ENCODE measurements at regions not wholly inside any gene's neighbourhood (a gene's known extent, or its start where the extent isn't known, plus 50 kb on each side); places are given as distances from the start of the nearest gene placed in this dataset.

DNA sequence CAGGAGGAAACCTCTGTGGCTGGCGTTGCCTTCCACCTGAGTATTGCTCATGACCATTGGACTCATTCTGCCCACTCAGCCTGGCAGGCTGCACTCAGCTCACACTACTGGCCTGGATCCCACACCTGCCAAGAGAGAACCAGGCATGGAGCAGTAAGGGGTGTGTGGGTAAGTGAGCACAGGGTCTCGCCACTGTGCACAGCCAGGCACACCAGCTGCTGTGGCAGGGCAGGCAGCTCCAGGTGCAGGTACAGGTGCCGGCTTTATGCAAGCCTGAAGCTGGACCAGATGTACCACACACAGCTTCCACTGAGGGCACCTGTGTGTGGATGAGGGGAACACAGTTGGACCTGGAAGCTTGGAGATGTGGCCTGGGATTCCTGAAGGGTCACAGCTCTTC, 295.2 kb upstream of the SNX7 start:
- POLR2A ChIA-PET: no interaction called here
- TF ChIP-seq ARNT (IDR thresholded peaks at IDR 0.05): no peak
- TF ChIP-seq L3MBTL2 (conservative IDR thresholded peaks at IDR 0.05): no peak
- CTCF ChIA-PET: interaction anchor here (1.0 kb wide), 1 partner anchor 14 kb away, joined by 3 read pairs; no protein-coding TSS in a partner anchor
- no peak for DNase-seq (ENCODE audit: extremely low spot score)

DNA sequence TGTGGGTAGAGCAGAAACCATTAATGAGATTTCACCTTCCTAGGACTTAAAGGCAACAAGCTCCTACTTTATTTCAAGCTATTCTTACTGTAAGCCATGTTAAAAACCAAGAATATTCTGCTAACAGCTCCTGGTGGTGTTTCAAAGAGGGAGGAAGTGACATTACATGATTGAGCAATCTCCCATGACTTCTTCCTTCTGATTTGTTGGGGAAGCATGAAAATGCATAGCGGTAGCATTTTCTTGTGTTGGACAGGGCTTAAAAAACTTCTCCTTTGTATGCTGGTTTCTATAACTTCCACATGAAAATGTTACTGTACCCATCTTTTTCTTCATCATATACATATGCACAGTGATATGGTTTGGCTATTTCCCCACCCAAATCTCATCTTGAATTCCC, 297.0 kb upstream of the SNX7 start:
- CTCF ChIA-PET: no interaction called here
- POLR2A ChIA-PET: no interaction called here
- TF ChIP-seq FOXM1 (IDR thresholded peaks at IDR 0.05; ENCODE audit: borderline replicate concordance) (no peak), L3MBTL2 (conservative IDR thresholded peaks at IDR 0.05) (no peak), ARNT (IDR thresholded peaks at IDR 0.05) (no peak), FOXK2 (IDR thresholded peaks at IDR 0.05) (no peak)
- DNase-seq (ENCODE audit: extremely low spot score): no peak

DNA sequence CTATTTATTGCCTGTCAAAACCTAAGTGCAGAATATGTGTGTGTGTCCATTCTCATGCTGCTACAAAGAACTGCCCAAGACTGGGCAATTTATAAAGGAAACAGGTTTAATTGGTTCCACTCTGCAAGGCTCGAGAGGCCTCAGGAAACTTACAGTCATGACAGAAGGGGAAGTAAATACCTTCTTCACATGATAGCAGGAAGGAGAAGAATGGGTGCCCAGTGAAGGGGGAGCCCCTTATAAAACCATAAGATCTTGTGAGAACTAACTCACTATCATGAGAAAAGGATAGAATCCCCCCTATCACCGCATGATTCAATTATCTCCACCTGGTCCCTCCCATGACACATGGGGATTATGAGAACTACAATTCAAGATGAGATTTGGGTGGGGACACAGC, 300.7 kb upstream of the SNX7 start:
- POLR2A ChIA-PET: no interaction called here
- DNase-seq (ENCODE audit: extremely low spot score): no peak
- no peak for TF ChIP-seq HDGF (IDR thresholded peaks at IDR 0.05; ENCODE audit: borderline replicate concordance)
- TF ChIP-seq FOXK2 (IDR thresholded peaks at IDR 0.05): no peak
- no peak for TF ChIP-seq ZNF384 (IDR thresholded peaks at IDR 0.05)
- TF ChIP-seq FOXA1 (IDR thresholded peaks at IDR 0.05): no peak
- no peak for TF ChIP-seq BHLHE40 (IDR thresholded peaks at IDR 0.05; ENCODE audit: borderline replicate concordance)
- TF ChIP-seq CTBP1 (IDR thresholded peaks at IDR 0.05; ENCODE audit: borderline replicate concordance): no peak
- no peak for TF ChIP-seq ELF4 (IDR thresholded peaks at IDR 0.05)
- TF ChIP-seq NFRKB (IDR thresholded peaks at IDR 0.05): no peak
- TF ChIP-seq SP1 (IDR thresholded peaks at IDR 0.05): no peak
- no peak for TF ChIP-seq FOXM1 (IDR thresholded peaks at IDR 0.05; ENCODE audit: borderline replicate concordance)
- no peak for TF ChIP-seq TARDBP (IDR thresholded peaks at IDR 0.05)
- TF ChIP-seq, protein P1, sequence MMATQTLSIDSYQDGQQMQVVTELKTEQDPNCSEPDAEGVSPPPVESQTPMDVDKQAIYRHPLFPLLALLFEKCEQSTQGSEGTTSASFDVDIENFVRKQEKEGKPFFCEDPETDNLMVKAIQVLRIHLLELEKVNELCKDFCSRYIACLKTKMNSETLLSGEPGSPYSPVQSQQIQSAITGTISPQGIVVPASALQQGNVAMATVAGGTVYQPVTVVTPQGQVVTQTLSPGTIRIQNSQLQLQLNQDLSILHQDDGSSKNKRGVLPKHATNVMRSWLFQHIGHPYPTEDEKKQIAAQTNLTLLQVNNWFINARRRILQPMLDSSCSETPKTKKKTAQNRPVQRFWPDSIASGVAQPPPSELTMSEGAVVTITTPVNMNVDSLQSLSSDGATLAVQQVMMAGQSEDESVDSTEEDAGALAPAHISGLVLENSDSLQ (IDR thresholded peaks at IDR 0.05): no peak
- no peak for TF ChIP-seq ARNT (IDR thresholded peaks at IDR 0.05)
- no peak for TF ChIP-seq SUZ12 (IDR thresholded peaks at IDR 0.05)
- CTCF ChIA-PET: no interaction called here

DNA sequence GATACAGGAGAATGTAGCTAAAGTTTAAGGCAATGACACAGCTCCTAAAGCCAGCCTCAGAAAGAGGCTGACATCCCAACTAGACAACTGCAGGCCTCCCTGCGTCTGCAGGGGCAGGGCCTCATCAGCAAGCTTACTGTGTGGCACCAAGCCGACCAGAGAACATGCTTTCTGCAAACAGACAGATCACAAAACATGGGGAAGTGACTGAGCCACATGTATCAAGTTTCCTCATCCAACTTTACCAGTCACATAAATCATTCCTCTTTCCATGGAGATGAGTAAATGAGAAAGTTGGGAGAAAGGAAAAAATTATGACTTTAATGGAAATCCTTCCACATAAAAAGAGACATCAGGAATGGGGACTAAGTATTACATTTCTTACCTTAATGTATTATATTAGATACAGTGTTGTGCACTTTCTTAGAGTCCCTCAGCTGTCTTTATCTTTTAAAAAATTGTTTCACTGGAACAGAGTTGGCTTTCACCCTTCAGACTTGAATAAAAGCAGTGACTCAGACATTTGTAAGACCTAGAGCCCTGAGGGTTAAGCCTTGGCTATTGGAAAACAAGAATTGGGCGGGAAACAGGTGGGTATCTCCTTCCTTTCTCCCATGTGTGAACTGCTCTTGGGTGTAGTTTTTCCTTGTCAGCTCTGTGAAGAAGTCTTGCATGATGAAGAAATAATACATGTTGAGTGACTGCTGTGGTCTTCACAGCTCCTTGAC, 305.7 kb upstream of the SNX7 start:
- CTCF ChIA-PET: interaction anchor here (0.6 kb wide), 1 partner anchor 71 kb away, joined by 3 read pairs; no protein-coding TSS in a partner anchor
- POLR2A ChIA-PET: no interaction called here
- TF ChIP-seq ARNT (IDR thresholded peaks at IDR 0.05) (no peak), FOXK2 (IDR thresholded peaks at IDR 0.05) (no peak), CTBP1 (IDR thresholded peaks at IDR 0.05; ENCODE audit: borderline replicate concordance) (no peak), SUZ12 (IDR thresholded peaks at IDR 0.05) (no peak), FOXM1 (IDR thresholded peaks at IDR 0.05; ENCODE audit: borderline replicate concordance) (no peak), HDGF (IDR thresholded peaks at IDR 0.05; ENCODE audit: borderline replicate concordance) (no peak), SP1 (IDR thresholded peaks at IDR 0.05) (no peak), L3MBTL2 (conservative IDR thresholded peaks at IDR 0.05) (peak; percentile 27; the same call in 1 of the 2 replicates), ZNF384 (IDR thresholded peaks at IDR 0.05) (no peak), BHLHE40 (IDR thresholded peaks at IDR 0.05; ENCODE audit: borderline replicate concordance) (no peak), ELF4 (IDR thresholded peaks at IDR 0.05) (no peak), FOXA1 (IDR thresholded peaks at IDR 0.05) (no peak), NFRKB (IDR thresholded peaks at IDR 0.05) (no peak)
- TF ChIP-seq, protein P1 (IDR thresholded peaks at IDR 0.05): peak; percentile 33; the same call in 1 of the 2 replicates
- DNase-seq (ENCODE audit: extremely low spot score): no peak

DNA sequence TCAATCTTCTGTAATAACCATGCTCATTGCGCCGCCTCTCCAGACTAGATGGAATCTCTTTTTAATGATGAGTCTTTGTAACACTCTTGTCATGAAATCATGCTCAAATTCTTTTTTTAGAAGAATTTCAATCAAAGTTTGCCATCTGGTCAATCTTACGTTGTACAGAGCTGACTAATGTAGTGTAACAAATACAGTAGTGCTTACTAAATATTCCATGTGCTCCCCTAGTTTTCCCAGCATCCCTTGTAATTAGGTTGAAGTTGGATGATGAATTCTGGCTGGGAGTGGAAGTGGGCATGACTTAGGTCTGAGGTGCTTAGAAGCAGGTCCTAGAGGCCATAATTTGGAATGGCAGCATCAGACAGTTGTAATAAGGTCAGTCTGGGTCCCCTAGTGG, 309.1 kb upstream of the SNX7 start:
- POLR2A ChIA-PET: no interaction called here
- no peak for DNase-seq (ENCODE audit: extremely low spot score)
- TF ChIP-seq SUZ12 (IDR thresholded peaks at IDR 0.05) (no peak), LEF1 (IDR thresholded peaks at IDR 0.05; ENCODE audit: borderline replicate concordance) (no peak), ELF4 (IDR thresholded peaks at IDR 0.05) (no peak), ARNT (IDR thresholded peaks at IDR 0.05) (no peak), HDGF (IDR thresholded peaks at IDR 0.05; ENCODE audit: borderline replicate concordance) (no peak), FOXK2 (IDR thresholded peaks at IDR 0.05) (no peak), BHLHE40 (IDR thresholded peaks at IDR 0.05; ENCODE audit: borderline replicate concordance) (no peak), TARDBP (IDR thresholded peaks at IDR 0.05) (no peak), NFRKB (IDR thresholded peaks at IDR 0.05) (no peak), FOXM1 (IDR thresholded peaks at IDR 0.05; ENCODE audit: borderline replicate concordance) (no peak), FOXA1 (IDR thresholded peaks at IDR 0.05) (no peak), L3MBTL2 (conservative IDR thresholded peaks at IDR 0.05) (no peak), ZNF384 (IDR thresholded peaks at IDR 0.05) (no peak), CTBP1 (IDR thresholded peaks at IDR 0.05; ENCODE audit: borderline replicate concordance) (no peak), SP1 (IDR thresholded peaks at IDR 0.05) (no peak)
- TF ChIP-seq, protein P1 (IDR thresholded peaks at IDR 0.05): no peak
- CTCF ChIA-PET: interaction anchor here (0.9 kb wide), 1 partner anchor 14 kb away, joined by 3 read pairs; no protein-coding TSS in a partner anchor

DNA sequence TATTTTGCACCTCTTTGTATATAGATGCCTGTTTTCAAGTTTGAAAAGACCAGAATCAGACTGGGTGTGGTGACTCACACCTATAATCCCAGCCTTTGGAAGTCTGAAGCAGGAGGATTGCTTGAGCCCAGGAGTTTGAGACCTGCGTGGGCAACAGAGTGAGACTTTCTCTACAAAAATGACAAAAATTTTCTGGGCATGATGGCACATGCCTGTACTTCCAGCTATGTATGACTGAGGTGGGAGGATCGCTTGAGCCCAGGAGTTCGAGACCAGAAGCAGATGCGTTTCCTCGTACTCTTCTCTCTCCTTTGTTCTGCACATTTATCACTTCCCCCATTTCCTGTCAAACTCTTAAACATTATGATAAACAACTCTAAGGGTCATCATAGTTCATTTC, 310.0 kb upstream of the SNX7 start:
- ChIA-PET CTCF (no interaction called here), POLR2A (no interaction called here)
- TF ChIP-seq SP1 (IDR thresholded peaks at IDR 0.05): no peak
- no peak for TF ChIP-seq HDGF (IDR thresholded peaks at IDR 0.05; ENCODE audit: borderline replicate concordance)
- DNase-seq (ENCODE audit: extremely low spot score): no peak
